Common myeloid progenitor, CD34-positive (primary cell): ENCODE measurements at regions not wholly inside any gene's neighbourhood (a gene's known extent, or its start where the extent isn't known, plus 50 kb on each side); places are given as distances from the start of the nearest gene placed in this dataset.
"Not testable (repeated sequence)": the region's sequence is repeated elsewhere in the genome, so short reads cannot be mapped to it uniquely, and the experiment has no call there.

Experiments
- CTCF ChIA-PET: fragments of 350-600 bp; sonication (Branson Sonifier 250); formaldehyde crosslinking; loops from one replicate; lab custom pipeline; 2021; ENCODE audit warnings: antibody characterized with exemption; lab: Charles Lee
- POLR2A ChIA-PET: fragments of 350-600 bp; sonication (Branson Sonifier 250); formaldehyde crosslinking; loops from one replicate; lab custom pipeline; 2021; ENCODE audit warnings: antibody characterized with exemption; lab: Charles Lee
- DNase-seq, 3 donors: peaks; one replicate each; pipeline versions ENCODE4 v3.0.0 to v3.0.0-alpha.2; 2013
- H3K27ac ChIP-seq, 2 experiments: 1 replicate in 1 of 2; 2 replicates in 1 of 2; pipeline ENCODE4 v1.7.0; 2013; ENCODE audit warnings: inconsistent platforms in 2 of 2, low read length in 2 of 2, mild to moderate bottlenecking in 2 of 2, low read depth in 1 of 2, moderate library complexity in 1 of 2; ENCODE audit not compliant: severe bottlenecking in 2 of 2, insufficient read depth in 1 of 2, poor library complexity in 1 of 2
- H3K27me3 ChIP-seq, 5 experiments: replicated peaks in 2 of 5; 1 replicate in 3 of 5; 2 replicates in 2 of 5; pipeline versions ENCODE4 v1.6.1 to v1.7.0; 2013; ENCODE audit warnings: low read length in 4 of 5, mild to moderate bottlenecking in 2 of 5, moderate library complexity in 2 of 5, inconsistent platforms in 1 of 5; ENCODE audit not compliant: insufficient read depth in 5 of 5, control insufficient read depth in 4 of 5
- H3K36me3 ChIP-seq, 4 experiments: 1 replicate in 2 of 4; 2 replicates in 2 of 4; pipeline versions ENCODE4 v1.6.1 to v1.7.0; 2013; ENCODE audit warnings: low read length in 3 of 4, control low read depth in 1 of 4, mild to moderate bottlenecking in 1 of 4; ENCODE audit not compliant: control insufficient read depth in 4 of 4, insufficient read depth in 4 of 4
- H3K4me1 ChIP-seq, 4 experiments: 1 replicate in 3 of 4; 2 replicates in 1 of 4; pipeline versions ENCODE4 v1.6.1 to v1.7.1; 2013; ENCODE audit warnings: low read length in 3 of 4, mild to moderate bottlenecking in 3 of 4, control low read depth in 1 of 4, inconsistent platforms in 1 of 4, moderate library complexity in 1 of 4; ENCODE audit not compliant: control insufficient read depth in 4 of 4, insufficient read depth in 4 of 4; ENCODE audit errors: control extremely low read depth in 1 of 4
- H3K4me3 ChIP-seq, 7 experiments: 1 replicate in 4 of 7; 2 replicates in 3 of 7; pipeline versions ENCODE4 v1.5.1 to v1.7.0; 2013; ENCODE audit warnings: mild to moderate bottlenecking in 7 of 7, low read length in 6 of 7, moderate library complexity in 6 of 7, inconsistent platforms in 2 of 7, low read depth in 2 of 7, control low read depth in 1 of 7; ENCODE audit not compliant: insufficient read depth in 4 of 7, control insufficient read depth in 1 of 7; ENCODE audit errors: extremely low read depth in 1 of 7
- H3K9me3 ChIP-seq, 5 experiments: 1 replicate in 4 of 5; 2 replicates in 1 of 5; pipeline versions ENCODE4 v1.6.1 to v1.7.1; 2013; ENCODE audit warnings: low read length in 4 of 5, mild to moderate bottlenecking in 2 of 5, inconsistent platforms in 1 of 5, low read depth in 1 of 5, moderate library complexity in 1 of 5; ENCODE audit not compliant: control insufficient read depth in 4 of 5, insufficient read depth in 2 of 5; ENCODE audit errors: control extremely low read depth in 1 of 5
- WGBS: methylation state at CpG from one replicate; pipeline ENCODE4 v1.1.5; 2013; ENCODE audit not compliant: insufficient coverage; 5-methylcytosine and 5-hydroxymethylcytosine counted together

DNA sequence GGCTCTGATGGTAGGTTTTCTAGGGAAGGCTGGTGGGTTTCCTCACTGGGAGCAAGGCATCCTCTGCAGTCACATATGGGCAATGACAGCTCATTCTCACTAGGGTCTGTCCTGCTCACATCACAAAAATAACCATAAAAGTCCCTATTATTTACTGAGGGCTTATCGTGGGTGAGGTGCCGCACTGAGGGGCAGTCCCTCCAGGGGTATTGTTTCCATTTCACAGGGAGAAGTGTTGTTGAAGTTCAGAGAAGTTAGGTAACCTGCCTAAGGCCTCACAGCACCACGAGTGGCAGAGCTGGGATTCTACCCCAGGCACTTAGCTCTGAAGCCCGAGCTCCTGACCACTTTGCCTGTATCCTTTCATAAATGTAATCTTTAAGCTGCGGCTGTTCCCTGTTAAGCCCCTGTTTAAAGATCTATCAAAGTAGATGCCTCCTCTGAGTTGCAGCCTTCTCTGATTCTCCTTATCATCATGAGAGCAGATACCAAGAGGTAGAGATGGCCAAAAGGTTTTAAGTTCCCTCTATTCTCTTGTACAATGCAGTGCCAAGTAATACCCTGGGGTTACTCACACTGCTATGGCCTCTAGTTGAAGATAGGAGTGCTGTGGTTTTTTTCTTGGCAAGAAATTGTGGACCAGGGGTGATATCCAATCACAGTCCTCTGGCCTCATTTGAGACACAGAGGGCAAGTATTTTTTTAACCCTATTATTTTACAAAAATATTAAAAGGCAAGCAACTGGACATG is 107.0 kb downstream of the RPLP1 start:
- 73% methylated on average over 5 of the region's 5 CpGs for WGBS
- no peak for DNase-seq
- H3K27me3 ChIP-seq: no peaks in the 10 kb centered on the region
- ChIA-PET CTCF (interaction anchor here (1.4 kb wide), 1 partner anchor 13 kb away, joined by 3 read pairs; no protein-coding TSS in a partner anchor), POLR2A (no interaction called here)
- H3K4me1 ChIP-seq: no peaks in the 10 kb centered on the region
- H3K36me3 ChIP-seq: no peaks in the 10 kb centered on the region
- no peak overlapping the region for H3K4me3 ChIP-seq
- no peak overlapping the region for H3K27ac ChIP-seq
- no peaks in the 10 kb centered on the region for H3K9me3 ChIP-seq

DNA sequence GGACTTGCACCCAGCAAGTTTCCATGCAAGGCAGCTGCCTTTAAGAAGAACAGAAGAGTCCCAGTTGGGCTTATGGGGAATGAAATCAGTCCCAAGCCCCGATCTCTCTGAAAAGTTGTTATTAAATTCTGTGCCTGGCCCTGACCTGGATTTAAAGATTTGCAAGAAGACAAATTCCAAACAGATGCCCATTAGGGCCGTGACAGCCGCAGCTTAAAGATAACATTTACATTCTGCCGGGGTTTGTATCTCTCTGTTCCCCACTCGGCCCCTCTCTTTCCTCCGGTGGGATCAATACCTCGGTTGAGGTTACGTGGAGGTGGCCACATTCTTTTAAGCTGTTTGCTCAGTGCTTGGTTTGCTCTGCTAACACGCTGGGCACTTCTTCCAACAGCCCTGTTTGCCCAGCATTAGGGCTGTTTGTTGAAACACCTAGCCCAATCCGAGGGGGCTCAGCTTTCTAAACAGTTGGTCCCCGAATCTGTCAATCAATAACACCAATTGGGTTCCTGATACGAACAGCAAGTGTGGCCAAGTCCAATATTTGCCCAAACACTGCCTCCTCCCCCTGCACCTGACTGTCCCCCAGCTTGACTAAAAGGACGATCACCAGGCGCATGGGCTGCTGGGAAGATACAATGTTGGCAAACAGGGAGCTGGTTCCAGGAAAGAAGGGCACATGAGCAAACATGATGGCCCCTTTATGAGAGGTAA is 108.6 kb downstream of the RPLP1 start:
- CTCF ChIA-PET: interaction anchor here (1.4 kb wide), 1 partner anchor 14 kb away, joined by 3 read pairs; no protein-coding TSS in a partner anchor
- WGBS: 99% methylated on average over 13 of the region's 14 CpGs

DNA sequence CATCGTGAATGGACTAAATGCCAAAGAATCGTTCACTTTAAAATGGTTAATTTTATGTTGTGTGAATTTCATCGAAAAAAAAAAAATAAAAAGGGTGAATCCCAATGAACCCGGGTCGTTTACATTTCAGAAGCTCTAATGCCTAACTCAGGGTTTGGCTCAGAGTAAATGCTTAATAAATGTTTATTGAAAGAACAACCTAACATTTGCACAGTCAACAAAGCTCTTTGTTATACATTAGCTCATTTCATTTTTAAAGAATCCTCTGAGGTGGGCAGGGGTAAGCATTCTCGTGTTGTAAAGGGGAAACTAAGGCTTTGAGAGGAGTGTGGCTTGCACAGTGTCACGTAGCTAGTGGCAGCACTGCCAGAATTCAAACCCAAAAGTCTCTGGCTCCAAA is 109.5 kb downstream of the RPLP1 start:
- H3K4me1 ChIP-seq: no peaks in the 10 kb centered on the region
- 96% methylated on average over 5 of the region's 7 CpGs for WGBS
- ChIA-PET CTCF (no interaction called here), POLR2A (no interaction called here)
- no peak for DNase-seq
- no peak overlapping the region for H3K27ac ChIP-seq
- no peaks in the 10 kb centered on the region for H3K27me3 ChIP-seq
- H3K36me3 ChIP-seq: no peaks in the 10 kb centered on the region
- H3K4me3 ChIP-seq: no peak overlapping the region
- no peaks in the 10 kb centered on the region for H3K9me3 ChIP-seq

More for the DNA sequence above, 108.6 kb downstream of the RPLP1 start:
- no peak overlapping the region for H3K4me3 ChIP-seq
- no peaks in the 10 kb centered on the region for H3K36me3 ChIP-seq
- POLR2A ChIA-PET: no interaction called here
- H3K4me1 ChIP-seq: no peaks in the 10 kb centered on the region
- no peak for DNase-seq
- H3K27ac ChIP-seq: no peak overlapping the region
- no peaks in the 10 kb centered on the region for H3K9me3 ChIP-seq
- no peaks in the 10 kb centered on the region for H3K27me3 ChIP-seq

DNA sequence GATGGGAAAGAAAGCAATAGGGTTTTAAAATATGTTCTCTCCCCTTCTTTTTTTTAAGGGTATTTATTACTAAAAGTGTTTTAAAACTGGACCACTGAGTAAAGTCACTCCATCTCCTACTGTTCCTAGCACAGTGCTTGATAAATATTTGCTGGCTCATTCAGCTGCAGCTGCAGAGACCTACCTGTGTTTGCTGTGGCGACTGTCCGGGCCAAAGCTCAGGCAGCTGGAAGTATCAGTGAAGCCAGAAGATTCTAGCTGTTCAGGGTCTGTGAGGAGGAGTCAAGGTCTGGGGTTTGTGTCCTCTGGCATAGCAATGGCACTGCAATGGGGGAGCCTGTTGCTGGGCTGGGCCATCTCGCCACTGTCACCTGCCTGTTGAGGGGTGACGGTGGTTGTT is 109.9 kb downstream of the RPLP1 start:
- Histone ChIP-seq H3K4me1 (no peaks in the 10 kb centered on the region), H3K27ac (no peak overlapping the region), H3K4me3 (no peak overlapping the region), H3K9me3 (no peaks in the 10 kb centered on the region), H3K36me3 (no peaks in the 10 kb centered on the region), H3K27me3 (no peaks in the 10 kb centered on the region)
- DNase-seq: no peak
- ChIA-PET POLR2A (no interaction called here), CTCF (no interaction called here)
- 100% methylated on average over 2 of the region's 4 CpGs for WGBS

DNA sequence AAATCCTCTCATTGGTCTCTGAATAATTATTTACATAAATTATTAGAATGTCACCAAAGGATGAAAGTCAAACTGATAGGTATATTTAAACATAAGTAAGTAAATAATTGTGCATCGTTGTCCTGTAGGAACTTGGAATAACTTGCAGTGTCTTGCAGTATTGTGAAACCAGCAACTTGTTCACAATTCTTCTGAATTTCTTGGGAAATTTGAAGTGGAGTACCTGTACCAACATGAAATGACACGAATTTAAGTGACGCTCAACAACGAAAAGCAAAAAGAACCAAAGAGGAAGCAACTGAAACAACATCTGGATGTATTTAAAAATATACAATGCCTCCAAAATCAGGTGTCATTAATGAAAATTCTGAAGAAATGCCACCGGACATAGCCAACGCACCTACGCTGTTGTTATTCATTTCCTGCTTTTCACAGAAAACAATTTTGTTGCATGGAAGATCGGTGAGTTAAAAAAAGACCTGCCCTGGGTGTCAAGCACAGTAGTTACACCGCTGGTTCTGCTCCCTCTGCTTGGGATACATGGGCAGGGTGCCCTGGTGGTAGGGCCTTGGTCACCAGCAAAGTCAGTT is 112.5 kb downstream of the RPLP1 start:
- no peaks in the 10 kb centered on the region for H3K9me3 ChIP-seq
- no peak for DNase-seq
- no peak overlapping the region for H3K4me3 ChIP-seq
- ChIA-PET POLR2A (no interaction called here), CTCF (interaction anchor here (1.1 kb wide), 1 partner anchor 11 kb away, joined by 4 read pairs; no protein-coding TSS in a partner anchor)
- H3K4me1 ChIP-seq: no peaks in the 10 kb centered on the region
- H3K27me3 ChIP-seq: no peaks in the 10 kb centered on the region
- no peaks in the 10 kb centered on the region for H3K36me3 ChIP-seq
- no peak overlapping the region for H3K27ac ChIP-seq
- WGBS: 90% methylated on average over 8 of the region's 9 CpGs

DNA sequence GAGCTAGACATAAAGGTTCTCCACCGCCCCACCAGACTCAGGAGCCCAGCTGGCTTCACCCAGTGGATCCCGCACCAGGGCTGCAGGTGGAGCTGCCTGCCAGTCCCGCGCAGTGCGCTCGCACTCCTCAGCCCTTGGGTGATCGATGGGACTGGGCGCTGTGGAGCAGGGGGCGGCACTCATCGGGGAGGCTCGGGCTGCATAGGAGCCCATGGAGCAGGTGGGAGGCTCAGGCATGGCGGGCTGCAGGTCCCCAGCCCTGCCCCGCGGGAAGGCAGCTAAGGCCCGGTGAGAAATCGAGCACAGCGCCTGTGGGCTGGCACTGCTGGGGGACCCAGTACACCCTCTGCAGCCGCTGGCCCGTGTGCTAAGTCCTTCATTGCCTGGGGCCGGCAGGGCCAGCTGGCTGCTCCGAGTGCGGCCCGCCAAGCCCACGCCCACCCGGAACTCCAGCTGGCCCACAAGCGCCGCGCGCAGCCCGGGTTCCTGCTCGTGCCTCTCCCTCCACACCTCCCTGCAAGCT is 114.7 kb downstream of the RPLP1 start:
- H3K4me3 ChIP-seq, POLR2A ChIA-PET, H3K27ac ChIP-seq, DNase-seq, H3K36me3 ChIP-seq, H3K4me1 ChIP-seq, H3K27me3 ChIP-seq, H3K9me3 ChIP-seq, CTCF ChIA-PET: not testable (repeated sequence)
- 95% methylated on average over 18 of the region's 31 CpGs for WGBS
